ENCODE measurements at regions not wholly inside any gene's neighbourhood (a gene's known extent, or its start where the extent isn't known, plus 50 kb on each side); places are given as distances from the start of the nearest gene placed in this dataset.

DNA sequence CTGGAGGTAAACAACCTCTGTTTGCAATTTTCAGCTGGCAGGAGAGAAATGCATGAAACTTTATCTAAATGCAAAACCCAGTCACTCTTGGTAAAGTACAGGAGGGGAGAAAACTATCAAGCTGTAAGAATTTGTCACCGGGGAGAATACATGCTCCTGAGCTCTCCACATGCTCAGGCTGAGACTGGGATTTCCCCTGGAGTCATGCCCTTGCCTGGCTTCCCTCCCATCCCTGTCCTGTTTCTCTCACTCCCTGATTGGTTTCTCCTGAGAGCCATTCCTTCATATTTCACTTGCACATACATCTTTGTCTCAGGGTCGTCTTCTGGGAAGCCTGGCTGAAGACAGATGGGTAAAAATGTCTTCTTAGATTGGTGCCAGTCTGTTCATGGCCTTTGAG, 52.9 kb upstream of the SPATS2L start:
- TF ChIP-seq, protein P1, sequence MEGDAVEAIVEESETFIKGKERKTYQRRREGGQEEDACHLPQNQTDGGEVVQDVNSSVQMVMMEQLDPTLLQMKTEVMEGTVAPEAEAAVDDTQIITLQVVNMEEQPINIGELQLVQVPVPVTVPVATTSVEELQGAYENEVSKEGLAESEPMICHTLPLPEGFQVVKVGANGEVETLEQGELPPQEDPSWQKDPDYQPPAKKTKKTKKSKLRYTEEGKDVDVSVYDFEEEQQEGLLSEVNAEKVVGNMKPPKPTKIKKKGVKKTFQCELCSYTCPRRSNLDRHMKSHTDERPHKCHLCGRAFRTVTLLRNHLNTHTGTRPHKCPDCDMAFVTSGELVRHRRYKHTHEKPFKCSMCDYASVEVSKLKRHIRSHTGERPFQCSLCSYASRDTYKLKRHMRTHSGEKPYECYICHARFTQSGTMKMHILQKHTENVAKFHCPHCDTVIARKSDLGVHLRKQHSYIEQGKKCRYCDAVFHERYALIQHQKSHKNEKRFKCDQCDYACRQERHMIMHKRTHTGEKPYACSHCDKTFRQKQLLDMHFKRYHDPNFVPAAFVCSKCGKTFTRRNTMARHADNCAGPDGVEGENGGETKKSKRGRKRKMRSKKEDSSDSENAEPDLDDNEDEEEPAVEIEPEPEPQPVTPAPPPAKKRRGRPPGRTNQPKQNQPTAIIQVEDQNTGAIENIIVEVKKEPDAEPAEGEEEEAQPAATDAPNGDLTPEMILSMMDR (conservative IDR thresholded peaks at IDR 0.05 in 1 of 2, IDR thresholded peaks at IDR 0.05 in 1 of 2; ENCODE audit: low read depth in 1 of 2, low read length in 2 of 2): no peak
- TF ChIP-seq EZH2 (IDR thresholded peaks at IDR 0.05; ENCODE audit: low read length, missing control alignments): no peak

Measured in fibroblast of lung (primary cell).